RWPE2 (cell line): ENCODE measurements at regions not wholly inside any gene's neighbourhood (a gene's known extent, or its start where the extent isn't known, plus 50 kb on each side); places are given as distances from the start of the nearest gene placed in this dataset.

ENCODE experiments used
- ATAC-seq: fragments of 200-7000 bp; cut with Tn5 transposase; 3 replicates; pipeline ENCODE4 v1.9.1; 2021; ENCODE audit warnings: low read depth
- DNase-seq: peaks from one replicate; pipeline ENCODE4 v3.0.0-alpha.2; 2020; ENCODE audit warnings: low spot score
- H3K27ac ChIP-seq: fragments of 450-650 bp; 2 replicates; pipeline ENCODE4 v1.5.1; 2017; ENCODE audit warnings: mild to moderate bottlenecking; ENCODE audit not compliant: poor library complexity, severe bottlenecking
- H3K27me3 ChIP-seq: fragments of 250-450 bp; sonication (Bioruptor Pico); 2 replicates; pipeline ENCODE4 v1.5.1; 2021; ENCODE audit warnings: mild to moderate bottlenecking, moderate library complexity; ENCODE audit not compliant: insufficient read depth, poor library complexity, severe bottlenecking
- H3K36me3 ChIP-seq: fragments of 250-450 bp; sonication (Bioruptor Pico); 2 replicates; pipeline ENCODE4 v1.5.1; 2020; ENCODE audit warnings: low read depth, mild to moderate bottlenecking, moderate library complexity
- H3K4me1 ChIP-seq: fragments of 250-450 bp; sonication (Bioruptor Pico); 2 replicates; pipeline ENCODE4 v1.5.1; 2021; ENCODE audit warnings: mild to moderate bottlenecking, moderate library complexity; ENCODE audit not compliant: insufficient read depth, poor library complexity, severe bottlenecking
- H3K4me3 ChIP-seq: fragments of 250-450 bp; sonication (Bioruptor Pico); 2 replicates; pipeline ENCODE4 v1.5.1; 2021; ENCODE audit warnings: mild to moderate bottlenecking, moderate library complexity; ENCODE audit not compliant: severe bottlenecking
- H3K9me3 ChIP-seq: fragments of 250-450 bp; sonication (Bioruptor Pico); 2 replicates; pipeline ENCODE4 v1.5.1; 2021; ENCODE audit warnings: mild to moderate bottlenecking, moderate library complexity; ENCODE audit not compliant: severe bottlenecking
- TF ChIP-seq, protein P1 (sequence below): fragments of 450-650 bp; IDR thresholded peaks from one replicate; pipeline ENCODE4 v1.5.1; 2017; ENCODE audit warnings: mild to moderate bottlenecking, moderate library complexity; ENCODE audit not compliant: poor library complexity, severe bottlenecking

DNA sequence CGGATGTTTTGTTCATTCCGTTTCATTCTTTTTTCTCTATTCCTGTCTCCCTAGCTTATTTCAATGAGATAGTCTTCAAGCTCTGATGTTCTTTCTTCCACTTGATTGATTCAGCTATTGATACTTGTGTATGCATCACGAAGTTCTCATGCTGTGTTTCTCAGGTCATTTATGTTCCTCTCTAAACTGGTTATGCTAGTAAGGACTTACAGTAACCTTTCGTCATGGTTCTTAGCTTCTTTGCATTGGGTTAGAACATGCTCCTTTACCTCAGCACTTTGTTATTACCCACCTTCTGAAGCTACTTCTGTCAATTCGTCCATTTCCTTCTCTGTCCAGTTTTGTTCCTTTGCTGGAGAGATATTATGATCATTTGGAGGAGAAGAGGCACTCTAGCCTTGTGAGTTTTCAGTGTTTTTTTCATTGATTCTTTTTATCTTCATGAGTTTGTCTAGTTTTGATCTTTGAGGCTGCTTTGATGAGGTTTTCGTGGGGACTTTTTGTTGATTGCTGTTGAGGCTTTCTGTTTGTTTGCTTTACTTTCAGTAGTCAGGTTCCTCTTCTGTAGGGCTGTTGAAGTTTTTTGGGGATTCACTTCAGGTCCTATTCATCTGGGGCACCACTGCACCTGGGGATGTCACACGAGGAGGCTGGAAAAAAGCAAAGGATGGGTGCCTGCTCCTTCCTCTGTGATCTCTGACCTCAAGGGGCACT lies 496.9 kb upstream of the LRRC7 start:
- ATAC-seq = no peak
- Histone ChIP-seq H3K4me1 (no peaks in the 10 kb centered on the region), H3K9me3 (no peaks in the 10 kb centered on the region), H3K27me3 (no peaks in the 10 kb centered on the region), H3K27ac (no peak overlapping the region), H3K4me3 (no peak overlapping the region), H3K36me3 (no peaks in the 10 kb centered on the region)
- TF ChIP-seq, protein P1, sequence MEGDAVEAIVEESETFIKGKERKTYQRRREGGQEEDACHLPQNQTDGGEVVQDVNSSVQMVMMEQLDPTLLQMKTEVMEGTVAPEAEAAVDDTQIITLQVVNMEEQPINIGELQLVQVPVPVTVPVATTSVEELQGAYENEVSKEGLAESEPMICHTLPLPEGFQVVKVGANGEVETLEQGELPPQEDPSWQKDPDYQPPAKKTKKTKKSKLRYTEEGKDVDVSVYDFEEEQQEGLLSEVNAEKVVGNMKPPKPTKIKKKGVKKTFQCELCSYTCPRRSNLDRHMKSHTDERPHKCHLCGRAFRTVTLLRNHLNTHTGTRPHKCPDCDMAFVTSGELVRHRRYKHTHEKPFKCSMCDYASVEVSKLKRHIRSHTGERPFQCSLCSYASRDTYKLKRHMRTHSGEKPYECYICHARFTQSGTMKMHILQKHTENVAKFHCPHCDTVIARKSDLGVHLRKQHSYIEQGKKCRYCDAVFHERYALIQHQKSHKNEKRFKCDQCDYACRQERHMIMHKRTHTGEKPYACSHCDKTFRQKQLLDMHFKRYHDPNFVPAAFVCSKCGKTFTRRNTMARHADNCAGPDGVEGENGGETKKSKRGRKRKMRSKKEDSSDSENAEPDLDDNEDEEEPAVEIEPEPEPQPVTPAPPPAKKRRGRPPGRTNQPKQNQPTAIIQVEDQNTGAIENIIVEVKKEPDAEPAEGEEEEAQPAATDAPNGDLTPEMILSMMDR = no peak
- DNase-seq = no peak

DNA sequence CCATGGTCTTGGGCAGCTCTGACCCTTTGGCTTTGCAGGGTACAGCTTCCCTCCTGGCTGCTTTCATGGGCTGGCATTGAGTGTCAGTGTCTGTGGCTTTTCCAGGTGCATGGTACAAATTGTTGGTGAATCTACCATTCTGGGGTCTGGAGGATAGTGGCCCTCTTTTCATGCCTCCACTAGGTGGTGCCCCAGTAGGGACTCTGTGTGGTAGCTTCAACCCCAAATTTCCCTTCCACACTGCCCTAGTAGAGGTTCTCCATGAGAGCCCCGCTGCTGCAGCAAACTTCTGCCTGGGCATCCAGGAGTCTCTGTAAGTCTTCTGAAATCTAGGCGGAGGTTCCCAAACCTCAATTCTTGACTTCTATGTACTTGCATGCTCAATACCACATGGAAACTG lies 494.5 kb upstream of the LRRC7 start:
- H3K36me3 ChIP-seq = no peaks in the 10 kb centered on the region
- TF ChIP-seq, protein P1 = no peak
- DNase-seq (no peak), ATAC-seq (no peak)
- no peaks in the 10 kb centered on the region for H3K4me1 ChIP-seq
- H3K4me3 ChIP-seq = no peak overlapping the region
- H3K27me3 ChIP-seq = no peaks in the 10 kb centered on the region
- no peak overlapping the region for H3K27ac ChIP-seq
- no peaks in the 10 kb centered on the region for H3K9me3 ChIP-seq

DNA sequence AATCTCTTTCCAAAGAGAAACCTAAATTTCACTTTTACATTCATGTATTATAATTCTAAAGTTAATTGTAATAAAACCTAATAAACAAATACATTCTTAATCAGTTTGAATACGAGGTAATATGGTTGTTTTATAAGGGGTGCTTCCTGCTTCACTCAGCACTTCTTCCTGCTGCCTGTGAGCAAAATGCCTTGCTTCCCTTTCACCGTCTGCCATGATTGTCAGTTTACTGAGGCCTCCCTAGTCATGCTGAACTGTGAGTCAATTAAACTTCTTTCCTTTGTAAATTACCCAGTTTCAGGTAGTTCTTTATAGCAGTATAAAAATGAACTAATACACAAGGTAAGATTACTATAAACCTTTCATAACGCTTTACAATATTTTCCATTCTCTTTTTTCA lies 491.1 kb upstream of the LRRC7 start:
- no peak overlapping the region for H3K4me3 ChIP-seq
- DNase-seq (no peak), ATAC-seq (no peak)

DNA sequence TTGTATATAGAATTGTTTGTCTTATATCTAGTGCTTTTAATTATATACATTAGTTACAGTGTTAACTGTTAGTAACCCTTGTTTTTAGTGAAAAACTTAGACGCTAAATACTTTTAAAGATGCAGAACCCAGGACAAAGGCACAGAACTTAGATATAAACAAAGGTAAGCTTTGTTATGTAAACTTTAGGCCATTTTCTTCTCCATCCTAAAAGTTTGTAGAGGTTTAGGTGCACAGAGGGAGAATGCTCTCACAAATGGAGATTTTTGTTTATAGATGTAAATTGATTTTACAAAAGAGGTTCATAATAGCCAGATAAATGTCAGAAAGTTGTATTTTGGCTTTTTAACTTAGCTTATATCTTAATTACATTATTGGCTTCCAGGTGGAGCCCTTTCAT lies 490.5 kb upstream of the LRRC7 start:
- H3K9me3 ChIP-seq = no peaks in the 10 kb centered on the region
- H3K27me3 ChIP-seq = no peaks in the 10 kb centered on the region
- TF ChIP-seq, protein P1 = no peak
- no peak for ATAC-seq
- no peaks in the 10 kb centered on the region for H3K4me1 ChIP-seq
- H3K27ac ChIP-seq = no peak overlapping the region
- H3K4me3 ChIP-seq = no peak overlapping the region
- no peak for DNase-seq
- no peaks in the 10 kb centered on the region for H3K36me3 ChIP-seq

More for the DNA sequence above, 491.1 kb upstream of the LRRC7 start:
- H3K9me3 ChIP-seq = no peaks in the 10 kb centered on the region
- TF ChIP-seq, protein P1 = no peak
- no peaks in the 10 kb centered on the region for H3K36me3 ChIP-seq
- no peaks in the 10 kb centered on the region for H3K27me3 ChIP-seq
- H3K4me1 ChIP-seq = no peaks in the 10 kb centered on the region
- no peak overlapping the region for H3K27ac ChIP-seq

DNA sequence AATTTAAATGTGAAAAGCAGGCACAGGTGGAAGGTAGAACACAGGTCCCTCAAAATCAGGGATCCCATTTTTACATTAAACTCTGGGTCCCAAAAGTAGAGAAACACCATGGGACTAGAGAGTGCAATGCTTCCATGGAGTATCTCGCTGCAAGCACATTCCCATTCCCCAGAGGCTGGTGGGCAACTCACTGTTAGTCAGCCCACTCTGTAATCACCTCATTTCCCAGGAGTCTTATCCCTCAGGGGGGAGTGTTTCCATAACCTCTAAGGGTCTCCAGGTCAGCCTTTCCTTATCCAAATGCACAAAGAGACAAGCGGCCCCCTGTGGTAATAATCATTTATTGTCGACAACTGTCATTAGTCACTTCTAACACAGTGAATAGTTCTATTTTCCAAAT lies 490.1 kb upstream of the LRRC7 start:
- TF ChIP-seq, protein P1 = no peak
- H3K4me3 ChIP-seq = no peak overlapping the region
- H3K36me3 ChIP-seq = no peaks in the 10 kb centered on the region
- ATAC-seq (no peak), DNase-seq (no peak)
- H3K9me3 ChIP-seq = no peaks in the 10 kb centered on the region
- H3K27me3 ChIP-seq = no peaks in the 10 kb centered on the region
- H3K4me1 ChIP-seq = no peaks in the 10 kb centered on the region
- no peak overlapping the region for H3K27ac ChIP-seq
